AG09319 (cell line): ENCODE measurements at regions not wholly inside any gene's neighbourhood (a gene's known extent, or its start where the extent isn't known, plus 50 kb on each side); places are given as distances from the start of the nearest gene placed in this dataset.

Experiments used
- DNase-seq: peaks from one replicate; pipeline ENCODE4 v3.0.0-alpha.2; 2010; ENCODE audit warnings: low read depth; ENCODE audit errors: extremely low read depth
- TF ChIP-seq, protein P1 (sequence below): IDR thresholded peaks from 2 replicates; pipeline ENCODE4 v1.5.1; 2011; ENCODE audit warnings: low read depth, mild to moderate bottlenecking, inconsistent platforms, low read length, moderate library complexity

DNA sequence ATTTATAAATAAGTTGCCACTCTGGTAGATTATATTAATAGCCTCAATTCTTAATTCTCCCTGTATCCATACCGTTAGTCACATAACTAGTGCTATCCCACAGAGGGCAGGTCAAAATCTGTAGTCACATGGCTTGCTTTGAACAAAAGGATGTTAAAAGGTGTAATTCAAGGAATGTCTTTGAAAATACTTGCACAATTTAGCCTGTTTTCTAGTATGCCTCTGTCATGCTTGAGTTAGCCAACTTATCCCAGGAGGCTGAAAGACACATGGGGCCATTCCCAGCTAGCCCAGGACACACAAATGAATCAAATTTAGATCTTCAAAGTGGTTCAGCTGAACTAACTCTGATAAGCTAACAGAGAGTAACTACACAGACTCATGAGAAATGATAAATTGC lies 758.5 kb upstream of the NEGR1 start:
- no peak for DNase-seq
- TF ChIP-seq, protein P1, sequence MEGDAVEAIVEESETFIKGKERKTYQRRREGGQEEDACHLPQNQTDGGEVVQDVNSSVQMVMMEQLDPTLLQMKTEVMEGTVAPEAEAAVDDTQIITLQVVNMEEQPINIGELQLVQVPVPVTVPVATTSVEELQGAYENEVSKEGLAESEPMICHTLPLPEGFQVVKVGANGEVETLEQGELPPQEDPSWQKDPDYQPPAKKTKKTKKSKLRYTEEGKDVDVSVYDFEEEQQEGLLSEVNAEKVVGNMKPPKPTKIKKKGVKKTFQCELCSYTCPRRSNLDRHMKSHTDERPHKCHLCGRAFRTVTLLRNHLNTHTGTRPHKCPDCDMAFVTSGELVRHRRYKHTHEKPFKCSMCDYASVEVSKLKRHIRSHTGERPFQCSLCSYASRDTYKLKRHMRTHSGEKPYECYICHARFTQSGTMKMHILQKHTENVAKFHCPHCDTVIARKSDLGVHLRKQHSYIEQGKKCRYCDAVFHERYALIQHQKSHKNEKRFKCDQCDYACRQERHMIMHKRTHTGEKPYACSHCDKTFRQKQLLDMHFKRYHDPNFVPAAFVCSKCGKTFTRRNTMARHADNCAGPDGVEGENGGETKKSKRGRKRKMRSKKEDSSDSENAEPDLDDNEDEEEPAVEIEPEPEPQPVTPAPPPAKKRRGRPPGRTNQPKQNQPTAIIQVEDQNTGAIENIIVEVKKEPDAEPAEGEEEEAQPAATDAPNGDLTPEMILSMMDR = no peak

DNA sequence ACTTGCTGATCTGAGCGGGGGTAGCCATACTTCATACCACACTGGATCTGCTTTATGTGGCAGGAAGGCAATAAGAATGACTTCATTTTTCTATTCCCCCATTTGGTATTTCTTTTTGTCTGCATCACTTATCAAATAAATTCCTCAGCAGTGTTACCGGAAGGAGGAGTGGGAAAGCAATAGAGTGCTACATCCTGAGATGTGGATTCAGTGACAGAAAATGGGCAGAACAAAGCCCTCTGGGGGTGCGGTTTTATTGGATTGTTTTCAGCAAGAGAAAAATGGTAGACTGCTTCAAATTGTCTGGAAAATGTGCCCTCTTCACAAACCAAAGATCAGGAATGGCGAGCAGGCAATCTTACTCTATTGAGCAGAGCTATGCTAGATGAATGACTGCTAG lies 751.9 kb upstream of the NEGR1 start:
- no peak for DNase-seq
- TF ChIP-seq, protein P1 = no peak

DNA sequence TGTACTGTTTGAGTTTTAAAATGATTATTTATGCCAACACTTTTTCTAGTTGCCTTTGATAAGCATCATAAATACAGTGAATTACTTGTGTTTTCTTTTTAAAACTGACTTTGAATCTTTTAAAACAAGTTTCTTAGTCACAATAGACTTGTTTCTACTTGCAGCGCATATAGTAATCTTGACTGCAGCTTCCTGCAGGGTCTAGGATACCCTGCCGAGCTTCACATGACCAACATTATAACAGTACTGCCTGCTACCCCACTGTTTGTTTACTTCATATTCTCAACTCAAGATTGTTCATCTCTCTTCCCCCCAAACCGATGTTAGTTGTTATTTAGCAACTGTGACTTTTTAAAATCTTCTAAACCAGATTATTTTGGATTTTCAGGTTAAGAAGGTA lies 751.3 kb upstream of the NEGR1 start:
- DNase-seq = no peak
- TF ChIP-seq, protein P1 = no peak

DNA sequence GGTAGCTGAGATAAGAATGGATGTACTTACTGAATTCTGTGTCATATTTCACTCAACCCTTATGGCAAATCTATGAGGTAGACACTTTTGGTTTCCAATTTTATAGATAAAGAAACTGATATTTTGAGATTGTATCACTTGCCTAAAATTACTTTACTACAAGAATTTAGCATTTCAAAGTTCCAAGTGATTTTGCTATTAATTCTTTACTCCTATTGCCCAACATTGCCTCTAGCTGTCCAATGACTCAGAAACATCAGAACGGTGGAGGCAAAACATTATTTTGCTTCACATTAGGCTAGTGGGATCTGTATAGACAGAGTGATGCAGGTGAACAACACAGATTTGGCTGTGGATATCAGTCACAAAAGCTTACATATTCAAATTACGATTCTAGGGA lies 747.2 kb upstream of the NEGR1 start:
- no peak for DNase-seq
- TF ChIP-seq, protein P1 = no peak

DNA sequence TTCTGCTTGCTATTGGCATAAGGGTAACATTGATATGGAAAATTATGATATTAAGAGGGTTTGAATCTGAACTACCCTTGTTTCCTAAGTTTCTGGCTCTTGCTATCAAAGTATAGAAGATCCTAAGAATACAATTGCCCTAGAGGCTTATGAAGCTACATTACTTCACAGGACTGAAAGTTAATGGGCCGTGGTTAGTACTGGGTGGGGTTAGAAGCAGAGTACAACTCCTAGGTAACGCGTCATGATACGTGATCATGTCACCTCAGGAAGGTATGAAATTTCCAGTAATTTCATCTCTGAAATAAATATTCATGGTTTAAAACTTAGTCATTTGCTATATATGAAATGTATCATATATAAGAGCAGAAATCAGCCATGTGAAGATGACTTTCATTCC lies 743.8 kb upstream of the NEGR1 start:
- no peak for DNase-seq
- TF ChIP-seq, protein P1 = no peak

DNA sequence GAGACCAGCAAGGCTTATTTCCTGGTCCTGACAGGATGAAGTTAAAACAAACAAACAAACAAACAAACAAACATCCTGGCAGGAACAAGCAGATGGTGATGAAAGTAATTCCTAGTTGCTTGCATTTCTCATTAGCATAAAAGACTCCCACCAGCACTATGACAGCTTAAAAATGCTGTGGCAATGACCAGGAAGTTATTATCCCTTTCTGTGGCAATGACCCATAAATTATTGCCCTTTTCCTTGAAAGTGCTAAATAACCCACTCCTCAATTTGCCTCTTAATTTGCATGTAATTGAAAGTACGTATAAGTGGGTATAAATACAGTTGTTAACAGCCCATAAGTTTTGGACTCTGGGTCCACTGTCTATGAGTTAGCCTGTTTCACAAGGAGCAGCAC lies 727.6 kb upstream of the NEGR1 start:
- TF ChIP-seq, protein P1 = no peak
- no peak for DNase-seq

DNA sequence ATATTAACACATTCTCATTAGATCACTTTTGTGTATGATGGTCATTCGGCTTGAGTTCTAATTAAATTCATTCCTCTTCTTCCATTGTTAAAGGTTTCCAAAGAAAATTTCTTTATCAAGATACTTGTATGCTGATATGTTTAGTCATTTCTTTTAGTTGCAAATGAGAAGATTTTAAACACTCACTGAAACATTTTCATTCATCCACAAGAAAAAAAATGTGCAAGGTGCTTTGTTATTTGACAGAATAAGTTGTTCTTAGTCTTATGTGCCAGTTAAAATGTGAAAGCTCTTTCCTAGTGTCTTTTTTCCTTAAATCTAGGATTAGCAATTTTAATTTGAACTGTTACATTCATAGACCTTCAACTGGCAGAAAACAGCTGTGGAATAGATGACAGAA lies 727.0 kb upstream of the NEGR1 start:
- no peak for DNase-seq
- TF ChIP-seq, protein P1 = no peak
